NCI-H146 treated with DMSO at 0.1 percent for 48 hours (cell line): ENCODE measurements at regions not wholly inside any gene's neighbourhood (a gene's known extent, or its start where the extent isn't known, plus 50 kb on each side); places are given as distances from the start of the nearest gene placed in this dataset.
"Not testable (repeated sequence)": the region's sequence is repeated elsewhere in the genome, so short reads cannot be mapped to it uniquely, and the experiment has no call there.

Experiments used
- DNase-seq: peaks from one replicate; lab custom pipeline; 2025; ENCODE audit not compliant: unreplicated experiment; lab: John Stamatoyannopoulos, UW

DNA sequence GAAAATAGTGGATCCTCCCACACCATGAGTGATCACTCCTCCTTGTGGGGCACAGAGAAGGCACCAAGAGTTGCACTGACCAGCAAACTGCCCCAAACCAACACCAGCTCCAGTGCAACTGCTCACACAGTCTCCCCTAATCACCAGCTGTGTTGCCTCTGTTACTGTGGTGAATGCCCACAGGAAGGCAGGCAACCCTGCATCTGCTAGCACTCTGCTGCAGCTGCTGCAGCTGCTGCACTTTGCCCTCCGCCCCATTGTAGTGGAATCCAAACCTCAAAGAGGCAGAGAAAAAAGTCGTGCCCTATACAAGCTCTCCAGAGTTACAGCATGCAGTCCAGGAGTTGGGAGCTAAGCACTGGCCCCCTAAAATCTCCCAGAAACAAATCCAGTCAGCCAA lies 339.6 kb downstream of the TRIM36 start:
- DNase-seq, result no peak

DNA sequence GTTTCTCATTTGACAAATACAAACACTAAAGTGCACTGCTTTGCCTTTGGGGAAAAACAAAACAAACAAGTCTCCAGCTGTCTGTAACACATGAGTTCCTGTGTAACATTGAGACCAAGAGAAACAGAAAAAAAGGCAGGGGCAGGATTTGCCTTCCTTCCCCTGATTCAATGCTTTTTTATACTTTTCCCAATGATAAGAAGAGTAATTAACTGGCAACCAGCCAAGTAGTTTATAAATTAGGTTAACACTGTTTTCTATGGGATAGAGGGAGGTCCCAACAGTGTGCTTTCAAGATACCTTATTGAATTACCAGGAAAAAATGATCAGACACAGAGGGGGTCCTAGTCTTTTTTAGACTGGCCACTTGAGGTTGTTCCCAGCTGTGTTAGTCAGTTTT lies 346.8 kb downstream of the TRIM36 start:
- no peak for DNase-seq

GRCh38 chr5:114822436-114822835 lies 347.3 kb downstream of the TRIM36 start:
- no peak for DNase-seq

DNA sequence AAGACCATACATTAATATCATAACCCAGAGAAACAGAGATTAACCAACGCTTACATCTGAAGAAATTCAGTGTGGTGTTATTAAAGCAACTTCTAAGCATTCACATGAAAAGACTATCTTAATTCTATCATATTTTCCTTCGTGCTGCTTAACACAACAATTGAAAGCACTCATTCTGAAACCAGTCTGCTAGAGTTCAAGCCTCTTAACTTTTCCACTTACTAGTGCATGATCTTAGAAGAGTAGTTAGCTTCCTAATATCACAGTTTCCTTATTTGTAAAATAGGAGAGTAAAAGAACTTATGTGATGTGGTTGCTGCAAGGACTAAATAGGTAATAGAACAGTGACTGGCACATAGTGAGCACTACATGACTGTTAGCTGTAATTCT lies 379.3 kb downstream of the TRIM36 start:
- no peak for DNase-seq

- DNase-seq, result peak; percentile 14
Measured at GRCh38 chr5:114789773-114790402, 379.8 kb downstream of the TRIM36 start.

- DNase-seq, result no peak
Measured at GRCh38 chr5:114782869-114783268, 386.8 kb downstream of the TRIM36 start.

GRCh38 chr5:114782177-114782576 lies 387.5 kb downstream of the TRIM36 start:
- no peak for DNase-seq

- no peak for DNase-seq
Measured at GRCh38 chr5:114780290-114780689, 389.4 kb downstream of the TRIM36 start.

GRCh38 chr5:114744406-114744805 lies 382.5 kb downstream of the KCNN2 start:
- no peak for DNase-seq

GRCh38 chr5:114734238-114734637 lies 372.4 kb downstream of the KCNN2 start:
- DNase-seq, result no peak

- DNase-seq, result no peak
Measured at GRCh38 chr5:114729986-114730385, 368.1 kb downstream of the KCNN2 start.

DNA sequence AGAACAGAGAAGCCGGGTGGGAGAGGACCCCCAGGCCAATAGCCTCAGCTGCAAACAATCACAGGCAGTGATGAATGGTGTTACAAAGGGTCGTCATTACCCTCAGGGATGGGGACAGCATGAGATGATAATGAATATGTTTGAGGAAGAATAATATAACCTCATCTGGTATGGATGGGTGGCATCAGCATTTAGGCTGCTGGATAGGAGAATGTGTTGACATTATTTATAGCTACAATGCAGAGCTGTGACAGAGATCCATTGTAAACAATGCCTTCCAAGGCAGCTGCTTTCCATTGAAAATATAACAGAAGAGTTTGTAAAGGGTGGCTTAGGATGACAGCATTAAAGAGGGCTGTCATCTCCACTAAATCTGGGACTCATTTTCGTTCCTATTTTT lies 365.5 kb downstream of the KCNN2 start:
- DNase-seq, result peak; percentile 55

DNA sequence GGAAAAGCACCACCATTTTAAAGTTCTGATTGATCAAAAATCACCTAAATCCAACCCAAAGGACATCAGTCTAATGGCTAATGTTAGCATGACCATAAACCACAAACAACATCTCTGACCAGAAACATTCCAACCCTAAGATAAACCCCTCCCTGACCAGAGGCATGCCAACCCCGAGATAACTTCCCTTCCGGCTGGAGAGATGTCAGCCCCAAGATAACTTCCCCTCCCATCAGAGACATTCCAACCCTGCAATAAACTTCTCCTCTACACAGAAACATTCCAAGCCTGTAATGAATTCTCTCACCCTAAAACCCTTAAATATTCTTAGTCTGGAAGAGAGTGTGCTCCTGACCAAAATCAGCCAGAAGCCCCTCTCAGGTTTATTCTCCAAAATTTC lies 364.3 kb downstream of the KCNN2 start:
- DNase-seq, result no peak

- no peak for DNase-seq
Measured at GRCh38 chr5:114719268-114719667, 357.4 kb downstream of the KCNN2 start.

GRCh38 chr5:114716955-114717354 lies 355.1 kb downstream of the KCNN2 start:
- no peak for DNase-seq

DNA sequence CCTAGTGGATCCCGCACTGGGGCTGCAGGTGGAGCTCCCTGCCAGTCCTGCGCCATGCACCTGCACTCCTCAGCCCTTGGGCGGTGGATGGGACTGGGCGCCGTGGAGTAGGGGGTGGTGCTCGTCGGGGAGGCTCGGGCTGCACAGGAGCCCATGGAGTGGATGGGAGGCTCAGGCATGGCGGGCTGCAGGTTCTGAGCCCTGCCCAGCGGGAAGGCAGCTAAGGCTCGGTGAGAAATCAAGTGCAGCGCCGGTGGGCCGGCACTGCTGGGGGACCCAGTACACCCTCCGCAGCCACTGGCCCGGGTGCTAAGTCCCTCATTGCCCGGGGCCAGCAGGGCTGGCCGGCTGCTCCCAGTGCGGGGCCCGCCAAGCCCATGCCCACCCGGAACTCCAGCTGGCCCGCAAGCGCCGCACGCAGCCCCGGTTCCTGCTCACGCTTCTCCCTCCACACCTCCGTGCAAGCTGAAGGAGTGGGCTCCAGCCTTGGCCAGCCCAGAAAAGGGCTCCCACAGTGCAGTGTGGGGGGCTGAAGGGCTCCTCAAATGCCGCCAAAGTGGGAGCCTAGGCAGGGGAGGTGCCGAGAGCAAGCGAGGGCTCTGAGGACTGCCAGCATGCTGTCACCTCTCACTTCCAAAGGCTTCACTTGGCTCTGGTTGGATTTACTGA lies 342.5 kb downstream of the KCNN2 start:
- DNase-seq, result not testable (repeated sequence)

DNA sequence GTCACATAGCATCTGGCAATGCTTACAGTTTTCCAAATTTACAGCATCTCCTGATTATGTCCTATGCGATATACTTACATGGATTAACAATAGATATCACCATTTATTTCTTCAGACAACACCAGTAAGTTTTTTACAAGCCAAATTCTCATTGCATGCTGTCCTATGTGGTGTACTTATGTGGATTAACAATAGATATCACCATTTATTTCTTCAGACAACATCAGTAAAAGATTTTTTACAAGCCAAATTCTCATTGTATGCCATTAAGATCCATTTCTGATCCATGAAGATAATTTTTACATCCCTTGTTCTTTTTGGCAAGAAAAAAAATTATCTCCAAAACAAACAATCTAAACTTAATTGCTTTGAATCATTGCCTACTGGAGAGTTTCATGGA lies 340.9 kb downstream of the KCNN2 start:
- DNase-seq, result no peak

GRCh38 chr5:114702136-114702535 lies 340.3 kb downstream of the KCNN2 start:
- DNase-seq, result no peak

DNA sequence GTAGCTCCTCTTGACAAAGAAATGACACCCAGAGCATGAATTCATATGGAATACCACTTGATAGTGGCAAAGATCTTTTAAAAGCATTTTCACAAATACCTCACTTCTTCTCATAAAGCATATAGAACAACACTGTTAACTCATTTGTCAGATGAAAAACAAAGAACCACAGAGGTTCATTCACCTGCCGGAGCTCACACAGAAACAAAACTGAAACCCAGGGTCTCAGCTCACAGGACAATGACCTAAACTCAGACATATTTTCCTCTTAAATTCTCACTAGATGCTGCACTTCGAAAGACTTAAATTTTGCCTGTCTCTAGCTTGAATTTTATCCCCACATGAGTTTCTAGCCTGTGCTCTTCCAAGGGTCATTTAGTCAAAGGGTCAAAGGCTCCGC lies 339.0 kb downstream of the KCNN2 start:
- no peak for DNase-seq

DNA sequence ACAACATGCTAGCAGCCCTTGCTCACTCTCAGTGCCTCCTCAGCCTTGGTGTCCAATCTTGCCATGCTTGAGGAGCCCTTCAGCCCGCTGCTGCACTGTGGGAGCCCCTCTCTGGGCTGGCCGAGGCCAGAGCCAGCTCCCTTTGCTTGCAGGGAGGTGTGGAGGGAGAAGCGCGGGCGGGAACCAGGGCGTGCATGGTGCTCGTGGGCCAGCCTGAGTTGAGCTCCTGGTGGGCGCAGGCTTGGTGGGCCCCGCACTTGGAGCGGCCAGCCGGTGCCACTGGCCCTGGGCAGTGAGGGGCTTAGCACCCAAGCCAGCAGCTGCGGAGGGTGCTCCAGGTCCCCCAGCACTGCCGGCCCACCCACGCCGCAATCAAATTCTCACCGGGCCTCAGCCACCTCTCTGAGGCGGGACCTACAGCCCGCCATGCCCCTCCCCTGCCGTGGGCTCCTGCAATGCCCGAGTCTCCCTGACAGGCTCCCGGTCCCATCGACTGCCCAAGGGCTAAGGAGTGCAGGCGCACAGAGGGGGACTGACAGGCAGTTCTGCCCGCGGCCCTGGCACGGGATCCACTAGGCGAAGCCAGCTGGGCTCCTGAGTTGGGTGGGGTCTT lies 333.5 kb downstream of the KCNN2 start:
- DNase-seq, result no peak

DNA sequence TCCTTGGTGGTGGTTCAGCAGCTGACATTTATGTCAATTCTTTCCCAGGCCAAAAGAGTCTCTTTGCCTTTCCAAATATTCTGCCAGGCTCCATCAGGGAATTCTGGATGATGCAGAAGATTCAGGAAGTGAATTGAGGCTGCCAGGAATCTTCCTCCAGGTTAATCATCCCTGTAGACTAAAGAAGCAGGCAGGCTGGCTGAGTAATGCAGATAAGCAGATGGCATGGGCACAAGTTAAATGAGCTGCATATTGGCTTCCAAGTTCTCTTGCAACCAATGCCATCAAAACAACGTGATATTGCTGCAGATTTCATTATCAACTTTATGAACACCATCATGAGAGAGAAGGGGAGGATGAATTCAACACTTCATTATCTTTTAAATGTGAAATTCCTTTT lies 324.5 kb downstream of the KCNN2 start:
- DNase-seq, result no peak

DNA sequence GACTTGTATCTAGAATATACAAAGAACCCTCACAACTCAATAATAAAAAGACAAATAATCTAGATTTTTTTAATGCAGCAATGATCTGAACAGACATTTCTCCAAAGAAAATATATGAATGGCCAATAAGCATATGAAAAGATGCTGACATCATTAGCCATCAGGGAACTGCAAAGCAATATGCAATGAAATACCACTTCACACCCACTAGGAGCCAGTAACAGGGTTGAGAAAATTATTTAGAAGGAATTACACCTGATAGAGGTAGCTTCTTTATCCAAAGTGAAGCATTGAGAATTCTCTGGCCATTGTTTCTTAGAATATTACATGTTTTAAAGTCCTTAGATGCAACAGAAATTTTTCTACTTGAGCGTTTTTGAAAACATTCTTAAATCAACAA lies 316.9 kb downstream of the KCNN2 start:
- no peak for DNase-seq

DNA sequence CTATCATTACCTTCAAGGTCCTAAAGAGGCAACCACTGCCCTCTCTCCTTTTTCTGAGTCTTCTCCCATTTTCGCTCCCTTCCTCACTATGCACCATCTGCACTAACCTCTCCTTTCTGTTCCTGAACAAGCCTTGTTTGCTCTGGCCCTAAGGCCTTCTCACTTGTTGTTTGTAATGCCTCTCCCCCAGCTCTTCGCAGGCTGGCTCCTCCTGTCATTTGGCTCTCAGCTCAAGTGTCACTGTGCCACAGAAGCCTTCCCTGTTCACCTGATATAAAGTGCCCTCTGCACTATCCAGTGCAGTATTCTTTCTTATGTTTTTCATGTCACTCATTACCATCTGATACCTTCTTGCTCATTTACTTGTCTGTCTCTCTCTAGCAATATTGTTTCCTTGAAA lies 303.7 kb downstream of the KCNN2 start:
- DNase-seq, result no peak
